DND-41 (cell line): ENCODE measurements at regions not wholly inside any gene's neighbourhood (a gene's known extent, or its start where the extent isn't known, plus 50 kb on each side); places are given as distances from the start of the nearest gene placed in this dataset.

Experiments used
- ATAC-seq: fragments of 200-7000 bp; cut with Tn5 transposase; 3 replicates; pipeline ENCODE4 v1.9.1; 2021; ENCODE audit warnings: low read depth; ENCODE audit not compliant: insufficient read depth
- DNase-seq: peaks from one replicate; pipeline ENCODE4 v3.0.0-alpha.2; 2020
- H2AFZ ChIP-seq: 2 replicates; pipeline ENCODE4 v1.6.0; 2012; ENCODE audit warnings: low read depth, low read length
- H3K27ac ChIP-seq: 2 replicates; pipeline ENCODE4 v1.5.1; 2012; ENCODE audit warnings: low read length, inconsistent platforms
- H3K27me3 ChIP-seq: fragments of 200-600 bp; sonication (generic); 2 replicates; pipeline ENCODE4 v1.6.0; 2012; ENCODE audit warnings: low read length, mild to moderate bottlenecking, inconsistent platforms; ENCODE audit not compliant: insufficient read depth, poor library complexity
- H3K36me3 ChIP-seq: 2 replicates; pipeline ENCODE4 v1.5.1; 2012; ENCODE audit warnings: low read length, inconsistent platforms; ENCODE audit not compliant: insufficient read depth
- H3K4me1 ChIP-seq: 2 replicates; pipeline ENCODE4 v1.5.1; 2012; ENCODE audit warnings: mild to moderate bottlenecking, low read length; ENCODE audit not compliant: insufficient read depth
- H3K4me2 ChIP-seq: 2 replicates; pipeline ENCODE4 v1.6.0; 2012; ENCODE audit warnings: mild to moderate bottlenecking, moderate library complexity, low read length, inconsistent platforms; ENCODE audit not compliant: insufficient read depth
- H3K4me3 ChIP-seq, 2 experiments: fragments of 200-600 bp in 1 of 2; shearing (Covaris generic) in 1 of 2; 2 replicates each; pipeline ENCODE4 v1.5.1; 2012 to 2016; ENCODE audit warnings: inconsistent platforms in 2 of 2, low read length in 2 of 2, mild to moderate bottlenecking in 2 of 2, low read depth in 1 of 2, moderate library complexity in 1 of 2
- H3K79me2 ChIP-seq: 2 replicates; pipeline ENCODE4 v1.6.0; 2012; ENCODE audit warnings: low read length, inconsistent platforms; ENCODE audit not compliant: insufficient read depth
- H3K9ac ChIP-seq: 2 replicates; pipeline ENCODE4 v1.6.0; 2012; ENCODE audit warnings: low read depth, mild to moderate bottlenecking, inconsistent platforms, low read length, moderate library complexity
- H3K9me3 ChIP-seq: 2 replicates; pipeline ENCODE4 v1.5.1; 2012; ENCODE audit warnings: low read length, moderate library complexity, mild to moderate bottlenecking, inconsistent platforms; ENCODE audit not compliant: insufficient read depth, severe bottlenecking
- H4K20me1 ChIP-seq: 2 replicates; pipeline ENCODE4 v1.6.0; 2012; ENCODE audit warnings: low read length; ENCODE audit not compliant: insufficient read depth
- CTCF ChIP-seq: IDR thresholded peaks from 2 replicates; pipeline ENCODE4 v1.5.1; 2012; ENCODE audit warnings: borderline replicate concordance, low read length, moderate library complexity, mild to moderate bottlenecking; ENCODE audit not compliant: poor library complexity, severe bottlenecking; ENCODE audit errors: extremely low read depth
- EZH2 ChIP-seq: IDR thresholded peaks from 3 replicates; pipeline ENCODE4 v1.6.1; 2012; ENCODE audit warnings: borderline replicate concordance, low read depth, mild to moderate bottlenecking, moderate library complexity, low read length, inconsistent platforms; ENCODE audit not compliant: severe bottlenecking

DNA sequence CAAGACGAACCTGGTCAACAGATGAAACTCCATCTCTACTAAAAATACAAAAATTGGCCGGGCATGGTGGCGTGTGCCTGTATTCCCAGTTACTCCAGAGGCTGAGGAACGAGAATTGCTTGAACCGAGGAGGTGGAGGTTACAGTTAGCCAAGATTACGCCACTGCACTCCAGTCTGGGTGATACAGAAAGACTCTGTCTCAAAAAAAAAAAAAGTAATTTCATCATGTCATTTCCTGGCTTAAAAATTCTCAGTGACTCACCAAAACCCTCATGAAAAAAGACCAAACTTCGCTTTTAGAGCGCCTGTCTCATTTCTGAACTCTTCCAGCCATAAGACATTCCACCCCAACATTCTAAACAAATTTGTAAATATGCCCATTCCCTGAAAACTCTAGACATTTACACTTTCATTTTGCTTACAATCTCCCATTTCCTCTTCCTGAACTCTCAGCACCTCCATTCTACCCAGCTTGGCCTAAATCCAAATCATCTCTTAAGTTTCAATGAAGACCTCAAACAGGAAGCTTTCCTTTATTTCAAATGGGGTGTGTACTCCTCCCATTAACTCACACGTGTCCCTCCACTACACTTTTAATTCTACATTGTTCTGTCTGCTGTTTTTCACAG is 50.5 kb upstream of the PRRC2C start:
- Histone ChIP-seq H3K4me2 (peak overlapping the region; percentile 51), H4K20me1 (no peaks in the 10 kb centered on the region), H2AFZ (peak overlapping the region; percentile 73), H3K36me3 (no peaks in the 10 kb centered on the region), H3K27ac (peak overlapping the region; percentile 68), H3K79me2 (no peaks in the 10 kb centered on the region), H3K4me3 (no peak overlapping the region), H3K9ac (no peak overlapping the region), H3K9me3 (no peaks in the 10 kb centered on the region), H3K4me1 (peaks cover 15% of the 10 kb centered on the region), H3K27me3 (no peaks in the 10 kb centered on the region)
- peak; percentile 6 for DNase-seq
- no peak for TF ChIP-seq EZH2
- TF ChIP-seq CTCF: no peak
- ATAC-seq: peak; percentile 77
